Body of pancreas (tissue), 4 donors: ENCODE measurements at regions not wholly inside any gene's neighbourhood (a gene's known extent, or its start where the extent isn't known, plus 50 kb on each side); places are given as distances from the start of the nearest gene placed in this dataset.

Source experiments
- POLR2A ChIP-seq, 3 donors: fragments of 450-650 bp; IDR thresholded peaks; one replicate each; pipeline ENCODE4 v1.6.1; 2016; ENCODE audit warnings: antibody characterized with exemption in 3 of 3, mild to moderate bottlenecking in 2 of 3
- TF ChIP-seq, protein P1 (sequence below), 7 experiments: fragments of 450-650 bp in 4 of 7; fragments of 200-600 bp in 3 of 7; sonication (generic) in 3 of 7; IDR thresholded peaks; one replicate each; pipeline ENCODE4 v1.5.1; 2016 to 2019; ENCODE audit warnings: antibody characterized with exemption in 7 of 7

- TF ChIP-seq, protein P1, sequence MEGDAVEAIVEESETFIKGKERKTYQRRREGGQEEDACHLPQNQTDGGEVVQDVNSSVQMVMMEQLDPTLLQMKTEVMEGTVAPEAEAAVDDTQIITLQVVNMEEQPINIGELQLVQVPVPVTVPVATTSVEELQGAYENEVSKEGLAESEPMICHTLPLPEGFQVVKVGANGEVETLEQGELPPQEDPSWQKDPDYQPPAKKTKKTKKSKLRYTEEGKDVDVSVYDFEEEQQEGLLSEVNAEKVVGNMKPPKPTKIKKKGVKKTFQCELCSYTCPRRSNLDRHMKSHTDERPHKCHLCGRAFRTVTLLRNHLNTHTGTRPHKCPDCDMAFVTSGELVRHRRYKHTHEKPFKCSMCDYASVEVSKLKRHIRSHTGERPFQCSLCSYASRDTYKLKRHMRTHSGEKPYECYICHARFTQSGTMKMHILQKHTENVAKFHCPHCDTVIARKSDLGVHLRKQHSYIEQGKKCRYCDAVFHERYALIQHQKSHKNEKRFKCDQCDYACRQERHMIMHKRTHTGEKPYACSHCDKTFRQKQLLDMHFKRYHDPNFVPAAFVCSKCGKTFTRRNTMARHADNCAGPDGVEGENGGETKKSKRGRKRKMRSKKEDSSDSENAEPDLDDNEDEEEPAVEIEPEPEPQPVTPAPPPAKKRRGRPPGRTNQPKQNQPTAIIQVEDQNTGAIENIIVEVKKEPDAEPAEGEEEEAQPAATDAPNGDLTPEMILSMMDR (IDR thresholded peaks at IDR 0.05): no peak
- TF ChIP-seq POLR2A (IDR thresholded peaks at IDR 0.05): no peak
Observed at GRCh38 chr2:191538334-191538903, 139.5 kb upstream of the NABP1 start.
